MM.1S (cell line): ENCODE measurements at regions not wholly inside any gene's neighbourhood (a gene's known extent, or its start where the extent isn't known, plus 50 kb on each side); places are given as distances from the start of the nearest gene placed in this dataset.

Experiments used
- DNase-seq: peaks from one replicate; pipeline ENCODE4 v3.0.0-alpha.2; 2015
- H2AFZ ChIP-seq: fragments of 300-600 bp; sonication (generic); 2 replicates; pipeline ENCODE4 v1.6.0; 2016; ENCODE audit warnings: antibody characterized with exemption, low read length
- H3F3A ChIP-seq: fragments of 300-600 bp; sonication (generic); 2 replicates; pipeline ENCODE4 v1.6.1; 2016; ENCODE audit warnings: mild to moderate bottlenecking, antibody characterized with exemption, low read length, moderate library complexity, mixed read lengths; ENCODE audit not compliant: insufficient read depth
- H3K27ac ChIP-seq: fragments of 300-600 bp; sonication (generic); 2 replicates; pipeline ENCODE4 v1.5.1; 2016; ENCODE audit warnings: mild to moderate bottlenecking, low read length
- H3K27me3 ChIP-seq: fragments of 300-600 bp; sonication (generic); replicated peaks from 2 replicates; pipeline ENCODE4 v1.6.0; 2016; ENCODE audit warnings: low read length; ENCODE audit not compliant: insufficient read depth
- H3K36me3 ChIP-seq: fragments of 300-600 bp; sonication (generic); replicated peaks from 2 replicates; pipeline ENCODE4 v1.6.1; 2016; ENCODE audit warnings: mild to moderate bottlenecking, low read length, mixed read lengths; ENCODE audit not compliant: insufficient read depth
- H3K4me1 ChIP-seq: fragments of 300-600 bp; sonication (generic); 2 replicates; pipeline ENCODE4 v1.6.1; 2016; ENCODE audit warnings: low read length, mixed read lengths
- H3K4me2 ChIP-seq: fragments of 300-600 bp; sonication (generic); 2 replicates; pipeline ENCODE4 v1.6.0; 2016; ENCODE audit warnings: low read depth, low read length
- H3K4me3 ChIP-seq: fragments of 300-600 bp; sonication (generic); 2 replicates; pipeline ENCODE4 v1.5.1; 2016; ENCODE audit warnings: low read length, mixed read lengths
- H3K79me2 ChIP-seq: fragments of 300-600 bp; sonication (generic); 2 replicates; pipeline ENCODE4 v1.6.1; 2016; ENCODE audit warnings: mixed run types, low read length, mixed read lengths
- H3K9ac ChIP-seq: fragments of 300-600 bp; sonication (generic); 2 replicates; pipeline ENCODE4 v1.6.1; 2016; ENCODE audit warnings: low read length, mixed read lengths
- H3K9me2 ChIP-seq: fragments of 300-600 bp; sonication (generic); replicated peaks from 2 replicates; pipeline ENCODE4 v1.6.1; 2016; ENCODE audit warnings: mild to moderate bottlenecking, low read length, mixed read lengths; ENCODE audit not compliant: insufficient read depth
- H3K9me3 ChIP-seq: fragments of 300-600 bp; sonication (generic); replicated peaks from 2 replicates; pipeline ENCODE4 v1.6.1; 2016; ENCODE audit warnings: mild to moderate bottlenecking, low read length, mixed read lengths; ENCODE audit not compliant: insufficient read depth
- H4K20me1 ChIP-seq: fragments of 300-600 bp; sonication (generic); 2 replicates; pipeline ENCODE4 v1.6.1; 2016; ENCODE audit warnings: mild to moderate bottlenecking, low read length, moderate library complexity, mixed read lengths; ENCODE audit not compliant: insufficient read depth
- CTCF ChIP-seq: fragments of 300-600 bp; sonication (generic); IDR thresholded peaks from 2 replicates; pipeline ENCODE4 v1.5.1; 2016; ENCODE audit warnings: antibody characterized with exemption, low read length, mixed read lengths
- EZH2 ChIP-seq: fragments of 300-600 bp; sonication (generic); optimal IDR thresholded peaks from 2 replicates; pipeline ENCODE3; 2017; ENCODE audit warnings: low read depth, mild to moderate bottlenecking, antibody characterized with exemption, low read length, mixed read lengths
- EZH2phosphoT487 ChIP-seq: fragments of 300-600 bp; sonication (generic); IDR thresholded peaks from 2 replicates; pipeline ENCODE4 v1.6.1; 2018; ENCODE audit warnings: antibody characterized with exemption, low read length

- no peaks in the 10 kb centered on the region for H4K20me1 ChIP-seq
- no peak for DNase-seq
- H2AFZ ChIP-seq = no peak overlapping the region
- H3K9me2 ChIP-seq = no peaks in the 10 kb centered on the region
- no peak overlapping the region for H3K9ac ChIP-seq
- H3K27ac ChIP-seq = no peak overlapping the region
- H3K79me2 ChIP-seq = no peaks in the 10 kb centered on the region
- no peak overlapping the region for H3K4me3 ChIP-seq
- no peaks in the 10 kb centered on the region for H3K36me3 ChIP-seq
- H3K4me1 ChIP-seq = no peaks in the 10 kb centered on the region
- no peaks in the 10 kb centered on the region for H3F3A ChIP-seq
- H3K9me3 ChIP-seq = no peaks in the 10 kb centered on the region
- no peak for TF ChIP-seq EZH2
- TF ChIP-seq EZH2phosphoT487 = no peak
- TF ChIP-seq CTCF = no peak
- peaks cover 81% of the 10 kb centered on the region for H3K27me3 ChIP-seq
- H3K4me2 ChIP-seq = no peak overlapping the region
These were observed 321.4 kb downstream of the MATN1 start for GRCh38 chr1:30402031-30402430.

DNA sequence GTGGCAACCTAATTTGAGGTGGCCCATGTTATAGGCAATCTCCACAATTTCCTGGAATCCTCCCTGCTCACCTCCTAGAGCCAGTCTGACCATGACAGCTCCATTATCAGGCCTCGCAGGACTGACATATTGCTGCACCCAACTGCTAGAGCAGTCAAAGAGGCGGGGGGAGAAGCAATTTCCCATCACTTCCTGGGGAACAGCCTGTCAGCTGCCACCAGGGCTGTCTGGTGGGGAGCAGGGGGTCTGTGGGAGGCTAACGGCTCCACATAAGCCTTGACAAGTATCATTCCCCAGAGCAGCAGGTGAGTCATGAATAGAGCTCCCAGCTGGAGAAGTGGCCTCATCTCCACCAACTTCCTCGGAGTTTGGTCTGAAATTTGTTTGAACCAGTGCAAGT lies 322.9 kb downstream of the MATN1 start:
- H4K20me1 ChIP-seq = no peaks in the 10 kb centered on the region
- no peak overlapping the region for H3K9ac ChIP-seq
- H3K4me2 ChIP-seq = no peak overlapping the region
- no peak overlapping the region for H3K4me3 ChIP-seq
- no peaks in the 10 kb centered on the region for H3F3A ChIP-seq
- H2AFZ ChIP-seq = no peak overlapping the region
- no peak overlapping the region for H3K27ac ChIP-seq
- no peaks in the 10 kb centered on the region for H3K9me3 ChIP-seq
- DNase-seq = no peak
- H3K27me3 ChIP-seq = peaks cover 81% of the 10 kb centered on the region
- no peak for TF ChIP-seq EZH2
- TF ChIP-seq CTCF = no peak
- no peak for TF ChIP-seq EZH2phosphoT487
- H3K36me3 ChIP-seq = no peaks in the 10 kb centered on the region
- H3K9me2 ChIP-seq = no peaks in the 10 kb centered on the region
- no peaks in the 10 kb centered on the region for H3K79me2 ChIP-seq
- no peaks in the 10 kb centered on the region for H3K4me1 ChIP-seq

- Histone ChIP-seq H3K9me3 (no peaks in the 10 kb centered on the region), H4K20me1 (no peaks in the 10 kb centered on the region), H3K4me1 (no peaks in the 10 kb centered on the region), H2AFZ (no peak overlapping the region), H3K9me2 (no peaks in the 10 kb centered on the region), H3K27me3 (peaks cover 80% of the 10 kb centered on the region), H3K27ac (no peak overlapping the region), H3K9ac (no peak overlapping the region), H3K36me3 (no peaks in the 10 kb centered on the region), H3K4me2 (no peak overlapping the region), H3K4me3 (no peak overlapping the region), H3K79me2 (no peaks in the 10 kb centered on the region), H3F3A (no peaks in the 10 kb centered on the region)
- no peak for TF ChIP-seq CTCF
- TF ChIP-seq EZH2phosphoT487 = no peak
- no peak for TF ChIP-seq EZH2
- DNase-seq = no peak
These were observed 324.4 kb downstream of the MATN1 start for GRCh38 chr1:30399026-30399425.
